GM12801 (cell line): ENCODE measurements at regions not wholly inside any gene's neighbourhood (a gene's known extent, or its start where the extent isn't known, plus 50 kb on each side); places are given as distances from the start of the nearest gene placed in this dataset.

Source experiments
- CTCF ChIP-seq: IDR thresholded peaks from one replicate; pipeline ENCODE4 v1.5.1; 2011; ENCODE audit warnings: control low read depth; ENCODE audit not compliant: insufficient read length; ENCODE audit errors: extremely low read depth

GRCh38 chr18:25517881-25518715 lies 166.1 kb upstream of the ZNF521 start:
- TF ChIP-seq CTCF: no peak

GRCh38 chr18:25516747-25517498 lies 165.0 kb upstream of the ZNF521 start:
- TF ChIP-seq CTCF: no peak

GRCh38 chr18:25516121-25516520 lies 164.2 kb upstream of the ZNF521 start:
- no peak for TF ChIP-seq CTCF

GRCh38 chr18:25510096-25510495 lies 158.1 kb upstream of the ZNF521 start:
- TF ChIP-seq CTCF: no peak

- TF ChIP-seq CTCF: no peak
Measured at GRCh38 chr18:25503567-25504081, 151.7 kb upstream of the ZNF521 start.

- no peak for TF ChIP-seq CTCF
Measured at GRCh38 chr18:25497151-25497794, 145.3 kb upstream of the ZNF521 start.

- TF ChIP-seq CTCF: no peak
Measured at GRCh38 chr18:25496544-25496943, 144.6 kb upstream of the ZNF521 start.
